ENCODE measurements at regions not wholly inside any gene's neighbourhood (a gene's known extent, or its start where the extent isn't known, plus 50 kb on each side); places are given as distances from the start of the nearest gene placed in this dataset.
"Not testable (repeated sequence)": the region's sequence is repeated elsewhere in the genome, so short reads cannot be mapped to it uniquely, and the experiment has no call there.

DNA sequence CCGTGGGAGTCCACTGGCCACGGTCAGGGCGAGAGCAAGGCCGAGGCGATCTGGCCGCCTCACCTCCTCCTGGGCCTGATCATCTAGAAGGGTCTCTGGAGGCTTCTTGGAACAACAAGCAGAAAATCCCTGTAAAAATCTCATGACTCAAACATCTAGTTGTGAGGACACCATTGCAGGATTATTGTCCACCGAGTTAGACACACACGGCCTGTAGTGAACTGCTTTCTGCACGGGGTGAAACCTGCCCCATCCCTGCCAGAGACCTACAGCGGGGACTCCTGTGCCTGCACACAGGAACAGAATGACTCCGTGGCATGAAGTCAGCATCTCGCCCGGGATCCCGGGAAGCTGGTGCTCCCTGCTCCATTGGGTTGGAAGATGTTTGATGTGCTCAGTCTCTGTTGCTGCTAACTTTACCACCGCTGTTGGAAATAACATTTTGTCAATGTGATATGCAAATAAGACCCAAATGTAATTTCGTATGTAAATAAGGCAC lies 267.0 kb upstream of the TCERG1L start:
- no peaks in the 10 kb centered on the region for H3K27me3 ChIP-seq (ENCODE audit: control insufficient read depth, insufficient read depth, low read length)
- no peak for DNase-seq (ENCODE audit: low read depth)
- H3K36me3 ChIP-seq (ENCODE audit: control insufficient read depth, insufficient read depth, low read length), result no peaks in the 10 kb centered on the region
- TF ChIP-seq, protein P1, sequence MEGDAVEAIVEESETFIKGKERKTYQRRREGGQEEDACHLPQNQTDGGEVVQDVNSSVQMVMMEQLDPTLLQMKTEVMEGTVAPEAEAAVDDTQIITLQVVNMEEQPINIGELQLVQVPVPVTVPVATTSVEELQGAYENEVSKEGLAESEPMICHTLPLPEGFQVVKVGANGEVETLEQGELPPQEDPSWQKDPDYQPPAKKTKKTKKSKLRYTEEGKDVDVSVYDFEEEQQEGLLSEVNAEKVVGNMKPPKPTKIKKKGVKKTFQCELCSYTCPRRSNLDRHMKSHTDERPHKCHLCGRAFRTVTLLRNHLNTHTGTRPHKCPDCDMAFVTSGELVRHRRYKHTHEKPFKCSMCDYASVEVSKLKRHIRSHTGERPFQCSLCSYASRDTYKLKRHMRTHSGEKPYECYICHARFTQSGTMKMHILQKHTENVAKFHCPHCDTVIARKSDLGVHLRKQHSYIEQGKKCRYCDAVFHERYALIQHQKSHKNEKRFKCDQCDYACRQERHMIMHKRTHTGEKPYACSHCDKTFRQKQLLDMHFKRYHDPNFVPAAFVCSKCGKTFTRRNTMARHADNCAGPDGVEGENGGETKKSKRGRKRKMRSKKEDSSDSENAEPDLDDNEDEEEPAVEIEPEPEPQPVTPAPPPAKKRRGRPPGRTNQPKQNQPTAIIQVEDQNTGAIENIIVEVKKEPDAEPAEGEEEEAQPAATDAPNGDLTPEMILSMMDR (IDR thresholded peaks at IDR 0.05; ENCODE audit: insufficient read depth, low read depth, low read length), result no peak
- ChIA-PET POLR2A (no interaction called here), CTCF (interaction anchor here (0.6 to 0.8 kb wide), 2 partner anchors 16 to 21 kb away, joined by 3 to 4 read pairs; no protein-coding TSS in a partner anchor)
- H3K4me3 ChIP-seq (ENCODE audit: low read depth, low read length), result no peak overlapping the region

DNA sequence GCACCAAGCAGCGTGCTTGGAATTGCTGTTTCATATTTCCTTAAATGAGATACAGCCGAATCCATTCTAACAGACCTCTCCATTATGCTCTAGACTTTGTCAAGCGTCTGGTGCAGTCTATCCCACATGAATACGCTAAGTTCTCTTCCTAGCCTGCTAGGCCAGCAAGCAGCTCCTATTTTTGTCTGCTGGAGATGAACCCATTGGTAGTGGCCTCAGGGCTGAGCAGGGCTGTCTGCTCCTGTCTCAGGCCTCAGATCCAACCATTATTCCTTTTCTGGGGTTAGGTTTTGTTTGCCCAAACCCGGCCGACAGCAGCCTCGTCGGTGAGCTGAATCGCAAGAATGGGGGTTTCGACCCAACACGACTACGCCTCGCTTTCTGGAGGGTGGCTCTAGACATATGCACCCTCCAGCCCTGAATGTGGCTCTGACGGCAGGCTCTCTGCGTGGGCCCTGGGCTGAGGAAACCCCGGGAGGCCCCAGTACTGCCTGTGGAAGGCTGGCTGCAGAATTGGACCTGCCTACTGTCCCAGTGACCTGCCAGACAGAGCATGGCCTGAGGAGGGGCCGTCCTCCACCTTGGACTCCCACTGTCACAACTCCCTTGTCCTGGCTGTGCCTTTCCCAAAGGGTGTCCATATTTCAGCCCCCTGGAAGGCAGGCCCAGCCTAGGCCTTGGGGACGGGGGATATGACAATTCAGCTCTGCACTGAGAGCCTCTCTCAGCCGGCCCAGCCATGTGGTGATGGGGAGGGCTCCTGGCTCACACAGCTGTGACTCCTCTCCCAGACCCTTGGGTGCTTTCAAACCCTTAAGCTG lies 267.9 kb upstream of the TCERG1L start:
- H3K27me3 ChIP-seq (ENCODE audit: control insufficient read depth, insufficient read depth, low read length), result no peaks in the 10 kb centered on the region
- CTCF ChIA-PET, result no interaction called here
- no peak for DNase-seq (ENCODE audit: low read depth)
- no peaks in the 10 kb centered on the region for H3K36me3 ChIP-seq (ENCODE audit: control insufficient read depth, insufficient read depth, low read length)
- TF ChIP-seq, protein P1 (IDR thresholded peaks at IDR 0.05; ENCODE audit: insufficient read depth, low read depth, low read length), result no peak
- POLR2A ChIA-PET, result no interaction called here
- H3K4me3 ChIP-seq (ENCODE audit: low read depth, low read length), result no peak overlapping the region

DNA sequence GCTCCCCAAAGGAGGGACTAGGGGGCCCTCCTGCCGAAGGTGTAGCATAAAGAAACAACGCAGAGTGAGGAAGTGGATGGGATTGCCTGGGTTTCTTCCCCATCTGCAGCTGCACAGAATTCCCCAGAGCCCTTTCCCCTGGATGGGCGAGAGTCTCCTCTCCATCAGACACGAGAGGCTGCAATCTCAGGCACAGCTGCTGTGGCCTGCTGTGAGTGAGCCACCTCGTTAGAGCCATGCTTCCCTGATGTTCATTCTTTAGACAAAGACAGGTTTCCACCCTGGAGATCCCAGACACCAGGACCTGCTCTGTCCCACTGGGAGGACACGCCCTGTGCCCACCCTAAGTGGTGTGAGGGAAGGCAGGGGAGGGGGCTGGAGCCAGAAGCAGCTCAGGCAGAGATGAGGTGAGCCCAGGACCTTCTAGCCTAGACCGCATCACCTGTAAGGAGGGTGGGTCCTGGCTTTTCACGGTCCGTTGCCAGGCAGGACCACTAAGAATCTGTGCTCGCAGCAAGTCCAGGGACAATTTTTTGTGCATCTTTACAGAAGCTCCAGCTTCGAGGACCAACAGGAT lies 268.6 kb upstream of the TCERG1L start:
- H3K27me3 ChIP-seq (ENCODE audit: control insufficient read depth, insufficient read depth, low read length), result no peaks in the 10 kb centered on the region
- ChIA-PET POLR2A (no interaction called here), CTCF (no interaction called here)
- H3K4me3 ChIP-seq (ENCODE audit: low read depth, low read length), result no peak overlapping the region
- H3K36me3 ChIP-seq (ENCODE audit: control insufficient read depth, insufficient read depth, low read length), result no peaks in the 10 kb centered on the region
- no peak for DNase-seq (ENCODE audit: low read depth)
- TF ChIP-seq, protein P1 (IDR thresholded peaks at IDR 0.05; ENCODE audit: insufficient read depth, low read depth, low read length), result no peak

DNA sequence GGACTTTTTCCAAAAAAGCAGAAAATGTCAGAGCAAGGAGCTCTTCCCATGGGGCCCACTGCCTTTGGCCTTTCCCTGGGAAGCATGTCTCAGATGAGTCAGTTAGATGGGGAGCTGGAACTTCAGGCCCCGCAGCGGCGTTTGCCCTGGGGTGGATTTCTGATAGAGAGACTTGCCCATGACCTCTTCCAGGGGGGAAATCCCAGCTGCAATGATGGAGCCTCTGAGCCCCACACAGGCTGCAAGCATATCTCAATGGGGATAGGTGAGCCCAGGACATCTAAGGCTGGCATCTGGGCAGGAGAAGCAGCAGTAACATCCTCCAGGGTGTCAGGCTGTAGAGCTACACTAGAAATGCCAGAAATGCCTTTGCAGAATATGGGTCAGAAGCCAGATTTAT lies 269.2 kb upstream of the TCERG1L start:
- DNase-seq (ENCODE audit: low read depth), result no peak
- ChIA-PET CTCF (no interaction called here), POLR2A (no interaction called here)
- no peak overlapping the region for H3K4me3 ChIP-seq (ENCODE audit: low read depth, low read length)
- no peaks in the 10 kb centered on the region for H3K27me3 ChIP-seq (ENCODE audit: control insufficient read depth, insufficient read depth, low read length)
- no peaks in the 10 kb centered on the region for H3K36me3 ChIP-seq (ENCODE audit: control insufficient read depth, insufficient read depth, low read length)
- TF ChIP-seq, protein P1 (IDR thresholded peaks at IDR 0.05; ENCODE audit: insufficient read depth, low read depth, low read length), result no peak

DNA sequence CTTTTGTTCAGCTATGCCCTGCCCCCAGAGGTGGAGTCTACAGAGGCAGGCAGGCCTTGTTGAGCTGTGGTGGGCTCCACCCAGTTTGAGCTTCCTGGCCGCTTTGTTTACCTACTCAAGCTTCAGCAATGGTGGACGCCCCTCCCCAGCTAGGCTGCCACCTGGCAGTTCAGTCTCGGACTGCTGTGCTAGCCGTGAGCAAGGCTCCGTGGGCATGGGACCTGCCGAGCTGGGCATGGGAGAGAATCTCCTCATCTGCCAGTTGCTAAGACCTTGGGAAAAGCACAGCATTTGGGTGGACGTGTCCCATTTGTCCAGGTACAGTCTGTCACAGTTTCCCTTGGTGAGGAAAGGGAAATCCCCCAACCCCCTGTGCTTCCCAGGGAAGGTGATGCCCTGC lies 270.0 kb upstream of the TCERG1L start:
- H3K27me3 ChIP-seq (ENCODE audit: control insufficient read depth, insufficient read depth, low read length); CTCF ChIA-PET; H3K36me3 ChIP-seq (ENCODE audit: control insufficient read depth, insufficient read depth, low read length); H3K4me3 ChIP-seq (ENCODE audit: low read depth, low read length); POLR2A ChIA-PET; DNase-seq (ENCODE audit: low read depth): not testable (repeated sequence)
